H1 (cell line): ENCODE measurements at regions not wholly inside any gene's neighbourhood (a gene's known extent, or its start where the extent isn't known, plus 50 kb on each side); places are given as distances from the start of the nearest gene placed in this dataset.

Experiments used
- ASH2L ChIP-seq: fragments of 200-600, 300-600 bp; sonication (generic); IDR thresholded peaks from one replicate; pipeline ENCODE4 v1.7.1; 2017; ENCODE audit warnings: low read length
- CHD7 ChIP-seq: fragments of 300-600 bp; sonication (generic); IDR thresholded peaks from 2 replicates; pipeline ENCODE4 v1.7.1; 2012; ENCODE audit warnings: low read length, moderate library complexity, mild to moderate bottlenecking, inconsistent platforms; ENCODE audit not compliant: insufficient replicate concordance
- KDM1A ChIP-seq: fragments of 200-600, 300-600 bp; sonication (generic); IDR thresholded peaks from 2 replicates; pipeline ENCODE4 v1.7.1; 2016; ENCODE audit warnings: mild to moderate bottlenecking, low read length, borderline replicate concordance
- RFX5 ChIP-seq: IDR thresholded peaks from 2 replicates; pipeline ENCODE4 v1.6.1; 2011; ENCODE audit warnings: low read depth, low read length, improper control_type of control experiment, borderline replicate concordance
- SAP30 ChIP-seq: fragments of 300-600 bp; sonication (generic); IDR thresholded peaks from 2 replicates; pipeline ENCODE4 v1.7.1; 2012; ENCODE audit warnings: low read length, moderate library complexity, mild to moderate bottlenecking, inconsistent platforms; ENCODE audit not compliant: insufficient read depth, insufficient replicate concordance
- SIN3A ChIP-seq, 2 experiments: IDR thresholded peaks in 1 of 2; conservative IDR thresholded peaks in 1 of 2; 2 replicates each; pipeline ENCODE4 v1.6.1; 2011 to 2012; ENCODE audit warnings: low read length in 2 of 2, improper control_type of control experiment in 1 of 2, low read depth in 1 of 2, mild to moderate bottlenecking in 1 of 2
- SP1 ChIP-seq: IDR thresholded peaks from 2 replicates; pipeline ENCODE4 v1.6.1; 2011; ENCODE audit warnings: low read depth, low read length

DNA sequence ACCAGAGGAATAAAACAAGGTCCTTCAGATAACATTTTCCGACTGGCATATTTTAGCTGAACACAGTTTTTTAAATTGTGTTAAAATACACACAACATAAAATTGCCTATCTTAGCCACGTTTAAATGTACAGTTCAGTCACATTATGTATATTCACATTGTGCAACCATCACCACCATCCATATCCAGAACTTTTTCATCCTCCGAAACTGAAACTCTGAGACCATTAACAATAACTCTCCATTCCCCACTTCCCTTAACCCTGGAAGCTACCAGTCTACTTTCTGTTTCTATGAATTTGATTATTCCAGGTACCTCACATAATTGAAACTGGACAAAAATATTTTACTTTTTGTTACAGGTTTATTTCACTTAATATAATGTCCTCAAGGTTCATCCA lies 213.3 kb downstream of the ETS1 start (continued):
- TF ChIP-seq CHD7, result no peak
- no peak for TF ChIP-seq KDM1A
- no peak for TF ChIP-seq SAP30
- TF ChIP-seq SP1, result no peak
- no peak for TF ChIP-seq RFX5
- no peak for TF ChIP-seq SIN3A (conservative IDR thresholded peaks at IDR 0.05 in 1 of 2, IDR thresholded peaks at IDR 0.05 in 1 of 2; ENCODE audit: low read depth in 1 of 2, low read length in 2 of 2)
- no peak for TF ChIP-seq ASH2L
